AG10803 (cell line): ENCODE measurements at regions not wholly inside any gene's neighbourhood (a gene's known extent, or its start where the extent isn't known, plus 50 kb on each side); places are given as distances from the start of the nearest gene placed in this dataset.

Source experiments
- DNase-seq: peaks from one replicate; pipeline ENCODE4 v3.0.0; 2010; ENCODE audit warnings: low read depth
- H3K4me3 ChIP-seq: 2 replicates; pipeline ENCODE4 v1.5.1; 2011; ENCODE audit warnings: mild to moderate bottlenecking, low read length, control low read depth
- TF ChIP-seq, protein P1 (sequence below): conservative IDR thresholded peaks from 2 replicates; pipeline ENCODE4 v1.5.1; 2011; ENCODE audit warnings: mild to moderate bottlenecking, low read length, control low read depth, inconsistent platforms

DNA sequence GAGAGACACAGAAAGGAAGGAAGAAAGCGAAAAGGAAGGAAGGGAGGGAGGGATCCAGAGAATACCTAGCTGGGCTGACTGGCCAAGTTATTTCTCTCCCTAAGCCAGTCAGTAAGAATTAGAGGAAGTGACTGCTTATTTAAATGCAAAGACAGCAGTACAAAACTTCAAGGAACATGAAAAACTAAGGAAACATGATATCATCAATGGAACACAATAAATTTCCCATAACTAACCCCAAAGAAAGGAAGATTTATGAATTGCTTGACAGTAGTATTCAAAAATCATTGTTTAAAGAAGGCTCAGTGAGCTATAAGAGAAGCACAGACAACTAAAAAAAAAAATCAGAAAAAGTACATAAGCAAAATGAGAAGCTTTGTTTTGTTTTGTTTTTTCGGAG, 252.3 kb upstream of the SASH1 start:
- TF ChIP-seq, protein P1, sequence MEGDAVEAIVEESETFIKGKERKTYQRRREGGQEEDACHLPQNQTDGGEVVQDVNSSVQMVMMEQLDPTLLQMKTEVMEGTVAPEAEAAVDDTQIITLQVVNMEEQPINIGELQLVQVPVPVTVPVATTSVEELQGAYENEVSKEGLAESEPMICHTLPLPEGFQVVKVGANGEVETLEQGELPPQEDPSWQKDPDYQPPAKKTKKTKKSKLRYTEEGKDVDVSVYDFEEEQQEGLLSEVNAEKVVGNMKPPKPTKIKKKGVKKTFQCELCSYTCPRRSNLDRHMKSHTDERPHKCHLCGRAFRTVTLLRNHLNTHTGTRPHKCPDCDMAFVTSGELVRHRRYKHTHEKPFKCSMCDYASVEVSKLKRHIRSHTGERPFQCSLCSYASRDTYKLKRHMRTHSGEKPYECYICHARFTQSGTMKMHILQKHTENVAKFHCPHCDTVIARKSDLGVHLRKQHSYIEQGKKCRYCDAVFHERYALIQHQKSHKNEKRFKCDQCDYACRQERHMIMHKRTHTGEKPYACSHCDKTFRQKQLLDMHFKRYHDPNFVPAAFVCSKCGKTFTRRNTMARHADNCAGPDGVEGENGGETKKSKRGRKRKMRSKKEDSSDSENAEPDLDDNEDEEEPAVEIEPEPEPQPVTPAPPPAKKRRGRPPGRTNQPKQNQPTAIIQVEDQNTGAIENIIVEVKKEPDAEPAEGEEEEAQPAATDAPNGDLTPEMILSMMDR, result no peak
- no peak overlapping the region for H3K4me3 ChIP-seq
- no peak for DNase-seq

DNA sequence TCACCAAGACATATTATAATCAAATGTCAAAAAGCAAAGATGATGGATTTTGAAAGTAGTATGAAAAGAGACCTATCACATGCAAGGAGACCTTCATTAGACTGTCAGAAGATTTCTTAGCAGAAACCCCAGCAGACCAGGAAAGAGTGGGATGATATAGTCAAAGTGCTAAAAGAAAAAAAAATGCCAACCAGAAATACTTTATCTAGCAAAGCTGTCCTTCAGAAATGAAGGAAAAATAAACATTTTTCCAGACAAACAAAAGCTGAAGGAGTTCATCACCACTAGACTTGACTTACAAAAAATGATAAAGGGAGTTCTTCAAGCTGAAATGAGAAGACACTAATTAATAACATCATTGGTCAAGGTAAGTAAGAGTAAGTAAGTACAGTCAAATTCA, 251.2 kb upstream of the SASH1 start:
- TF ChIP-seq, protein P1, result no peak
- no peak for DNase-seq
- H3K4me3 ChIP-seq, result no peak overlapping the region

DNA sequence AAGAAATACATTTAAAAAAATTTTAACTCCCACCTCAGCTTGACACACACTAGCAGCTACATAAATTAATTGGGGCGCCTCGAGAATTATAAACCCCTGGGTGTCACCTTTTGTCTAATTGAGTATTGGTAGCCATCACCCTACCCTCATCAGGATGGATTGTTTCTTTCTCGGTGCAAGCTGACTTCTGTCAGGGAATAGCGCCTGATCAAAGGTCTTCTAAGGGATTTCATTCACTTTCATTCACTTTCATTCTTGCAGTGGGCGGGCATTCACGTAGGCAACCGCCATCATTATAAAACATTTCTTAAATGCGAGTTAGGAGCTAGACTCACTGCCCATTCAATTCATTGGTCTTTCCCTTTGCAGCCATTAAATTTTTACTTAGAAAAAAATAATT, 239.2 kb upstream of the SASH1 start:
- no peak for DNase-seq
- TF ChIP-seq, protein P1, result no peak
- no peak overlapping the region for H3K4me3 ChIP-seq

DNA sequence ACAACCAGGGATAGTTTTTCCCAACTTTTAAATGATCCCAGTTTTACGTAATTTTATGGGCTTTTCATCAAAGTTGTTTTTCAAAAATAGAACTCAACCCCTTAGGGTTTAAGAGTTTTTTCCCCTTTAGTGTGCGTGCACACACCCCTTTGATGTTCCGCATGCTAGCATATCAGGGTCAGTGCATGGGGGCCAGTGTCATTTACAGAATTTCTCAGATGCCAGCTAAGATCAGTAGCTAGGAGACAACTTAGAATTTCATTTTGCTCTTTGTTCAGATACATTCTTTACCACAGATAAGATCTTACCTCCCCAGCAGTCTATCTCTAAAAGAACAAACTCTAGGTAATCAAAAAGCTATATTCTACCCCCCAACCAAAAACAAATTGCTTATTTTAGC, 238.5 kb upstream of the SASH1 start:
- TF ChIP-seq, protein P1, result no peak
- no peak for DNase-seq

DNA sequence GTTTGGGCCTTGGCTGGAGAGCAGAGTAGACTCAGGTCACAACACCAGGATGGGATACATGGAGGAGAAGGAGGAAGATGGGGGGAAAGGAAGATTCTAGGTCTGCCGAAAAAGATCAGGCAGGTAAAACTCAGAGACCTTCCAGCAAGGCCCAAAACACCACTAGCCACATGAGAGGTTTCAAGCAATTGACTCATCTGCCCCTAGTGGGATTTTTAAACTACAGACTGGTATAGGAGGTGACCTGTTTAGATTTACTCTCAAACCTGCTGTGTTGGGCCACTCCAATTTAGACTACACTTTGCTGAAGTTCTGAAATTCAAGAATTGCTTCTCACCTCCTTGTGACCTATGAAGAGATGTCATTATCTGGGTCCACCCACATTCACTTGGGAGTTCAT, 236.9 kb upstream of the SASH1 start:
- no peak for DNase-seq
- TF ChIP-seq, protein P1, result no peak
- no peak overlapping the region for H3K4me3 ChIP-seq

More for the DNA sequence above, 238.5 kb upstream of the SASH1 start:
- H3K4me3 ChIP-seq, result no peak overlapping the region

DNA sequence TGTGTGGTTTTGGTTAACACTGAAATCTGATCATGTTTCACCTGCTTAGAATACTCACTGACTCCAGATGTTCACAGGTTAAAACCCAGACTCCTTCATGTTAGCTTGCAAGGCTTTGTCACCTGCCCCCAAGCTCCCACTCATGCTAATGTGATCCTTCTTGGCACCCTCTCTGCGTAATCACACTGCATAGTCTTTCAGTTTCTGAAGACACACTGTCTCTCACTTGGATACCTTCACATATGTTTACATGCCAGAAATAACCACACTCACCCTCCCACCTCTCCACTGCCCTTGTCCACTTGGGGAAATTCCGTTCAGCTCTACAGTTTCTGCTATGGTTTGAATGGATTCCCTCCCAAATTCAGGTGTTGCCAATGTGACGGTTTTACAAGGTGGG, 234.7 kb upstream of the SASH1 start:
- TF ChIP-seq, protein P1, result no peak
- DNase-seq, result no peak
- H3K4me3 ChIP-seq, result no peak overlapping the region

DNA sequence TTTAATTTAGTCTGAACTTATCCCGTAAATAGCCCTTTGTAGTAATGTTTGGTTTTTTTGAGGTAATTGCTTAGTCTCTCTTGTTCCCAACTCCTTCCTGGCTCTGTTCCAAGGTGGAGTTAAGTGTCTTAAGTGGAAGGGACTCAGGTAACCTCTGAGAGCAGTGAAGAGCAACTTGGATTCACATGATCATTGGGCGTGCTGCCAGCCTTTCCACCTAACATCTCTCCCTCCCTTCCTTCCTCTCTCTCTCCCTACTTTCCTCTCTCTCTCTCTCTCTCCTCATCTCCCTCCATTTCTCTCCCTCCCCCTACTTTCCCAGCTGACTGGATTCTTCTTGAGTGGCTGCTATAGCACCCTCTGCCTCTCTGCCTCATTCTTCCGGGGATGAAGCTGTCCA, 232.9 kb upstream of the SASH1 start:
- TF ChIP-seq, protein P1, result no peak
- no peak overlapping the region for H3K4me3 ChIP-seq
- no peak for DNase-seq
